Naive thymus-derived CD8-positive, alpha-beta T cell (primary cell): ENCODE measurements at regions not wholly inside any gene's neighbourhood (a gene's known extent, or its start where the extent isn't known, plus 50 kb on each side); places are given as distances from the start of the nearest gene placed in this dataset.
A peak's percentile ranks its signal among the peaks of the same experiment; 100 is the strongest.

ENCODE experiments used
- ATAC-seq, 2 donors: fragments of 150-1000 bp; cut with Tn5 transposase in 1 of 2; sonication (Bioruptor Pico), chemical (Tn5 transposase) in 1 of 2; 1 replicate in 1 of 2; 2 replicates in 1 of 2; pipeline ENCODE4 v1.10.0; 2021; ENCODE audit warnings: mild to moderate bottlenecking in 2 of 2, moderate library complexity in 2 of 2
- POLR2A ChIA-PET: fragments of 350-600 bp; sonication (Branson Sonifier 250); formaldehyde crosslinking; loops from one replicate; lab custom pipeline; 2021; ENCODE audit warnings: antibody characterized with exemption; lab: Charles Lee
- DNase-seq, 10 donors: peaks; one replicate each; pipeline versions ENCODE4 v3.0.0 to v3.0.0-alpha.2; 2020 to 2022
- H3K27ac Mint-ChIP-seq, 10 donors: one replicate each; pipeline ENCODE4 v1.8.0; 2020 to 2022; ENCODE audit warnings: mild to moderate bottlenecking in 10 of 10, mixed read lengths in 10 of 10, moderate library complexity in 4 of 10, inconsistent platforms in 1 of 10
- H3K27me3 Mint-ChIP-seq, 5 donors: one replicate each; pipeline ENCODE4 v1.8.0; 2021 to 2022; ENCODE audit warnings: mixed read lengths in 5 of 5
- H3K36me3 Mint-ChIP-seq, 3 donors: one replicate each; pipeline ENCODE4 v1.8.0; 2020 to 2022; ENCODE audit warnings: mixed read lengths in 3 of 3, mild to moderate bottlenecking in 2 of 3, inconsistent platforms in 1 of 3
- H3K4me1 Mint-ChIP-seq, 4 donors: one replicate each; pipeline ENCODE4 v1.8.0; 2021 to 2022; ENCODE audit warnings: mixed read lengths in 4 of 4
- H3K4me3 Mint-ChIP-seq, 10 donors: one replicate each; pipeline ENCODE4 v1.8.0; 2020 to 2022; ENCODE audit warnings: mild to moderate bottlenecking in 10 of 10, mixed read lengths in 10 of 10, moderate library complexity in 6 of 10, inconsistent platforms in 1 of 10
- H3K9me3 Mint-ChIP-seq, 9 donors: one replicate each; pipeline ENCODE4 v1.8.0; 2020 to 2022; ENCODE audit warnings: mixed read lengths in 9 of 9, mild to moderate bottlenecking in 3 of 9, inconsistent platforms in 1 of 9, moderate library complexity in 1 of 9

- Mint-ChIP-seq H3K4me3 (no peak overlapping the region), H3K4me1 (peaks cover 0 to 4% (median 0%) of the 10 kb centered on the region in 4 donors), H3K27me3 (peaks cover 2 to 34% (median 16%) of the 10 kb centered on the region in 5 donors), H3K9me3 (peaks cover 0 to 2% (median 0%) of the 10 kb centered on the region in 9 donors), H3K27ac (no peak overlapping the region), H3K36me3 (no peaks in the 10 kb centered on the region)
- ATAC-seq (no peak), DNase-seq (no peak)
- POLR2A ChIA-PET: no interaction called here
Measured at GRCh38 chr12:127273626-127274025, 993.3 kb upstream of the TMEM132C start.

- Mint-ChIP-seq H3K9me3 (peaks cover 0 to 2% (median 0%) of the 10 kb centered on the region in 9 donors), H3K27me3 (peaks cover 6 to 44% (median 20%) of the 10 kb centered on the region in 5 donors), H3K4me1 (peaks cover 0 to 4% (median 3%) of the 10 kb centered on the region in 4 donors), H3K27ac (no peak overlapping the region), H3K36me3 (no peaks in the 10 kb centered on the region), H3K4me3 (no peak overlapping the region)
- POLR2A ChIA-PET: no interaction called here
- ATAC-seq: no peak
- no peak for DNase-seq
Measured at GRCh38 chr12:127275416-127275815, 991.6 kb upstream of the TMEM132C start.

GRCh38 chr12:127277882-127278281 is 989.1 kb upstream of the TMEM132C start:
- Mint-ChIP-seq H3K27me3 (peaks cover 6 to 37% (median 21%) of the 10 kb centered on the region in 5 donors), H3K36me3 (no peaks in the 10 kb centered on the region), H3K4me3 (no peak overlapping the region), H3K9me3 (peaks cover 0 to 2% (median 0%) of the 10 kb centered on the region in 9 donors), H3K4me1 (peaks cover 0 to 9% (median 3%) of the 10 kb centered on the region in 4 donors), H3K27ac (peak overlapping the region in 1 of 10 donors; percentile 16)
- POLR2A ChIA-PET: no interaction called here
- no peak for ATAC-seq
- DNase-seq: no peak

GRCh38 chr12:127278351-127278750 is 988.6 kb upstream of the TMEM132C start:
- H3K9me3 Mint-ChIP-seq: peaks cover 0 to 2% (median 0%) of the 10 kb centered on the region in 9 donors
- no peaks in the 10 kb centered on the region for H3K36me3 Mint-ChIP-seq
- H3K4me3 Mint-ChIP-seq: no peak overlapping the region
- POLR2A ChIA-PET: no interaction called here
- ATAC-seq (no peak), DNase-seq (no peak)
- H3K4me1 Mint-ChIP-seq: peaks cover 0 to 9% (median 3%) of the 10 kb centered on the region in 4 donors
- H3K27me3 Mint-ChIP-seq: peaks cover 6 to 33% (median 21%) of the 10 kb centered on the region in 5 donors
- H3K27ac Mint-ChIP-seq: no peak overlapping the region

GRCh38 chr12:127280393-127281275 is 986.3 kb upstream of the TMEM132C start:
- H3K4me1 Mint-ChIP-seq: peaks cover 0 to 9% (median 3%) of the 10 kb centered on the region in 4 donors
- ATAC-seq: peak; percentile 70 to 72
- peak overlapping the region in 1 of 10 donors; percentile 13 for H3K27ac Mint-ChIP-seq
- H3K4me3 Mint-ChIP-seq: no peak overlapping the region
- peaks cover 0 to 2% (median 0%) of the 10 kb centered on the region in 9 donors for H3K9me3 Mint-ChIP-seq
- POLR2A ChIA-PET: no interaction called here
- H3K36me3 Mint-ChIP-seq: no peaks in the 10 kb centered on the region
- H3K27me3 Mint-ChIP-seq: peaks cover 7 to 33% (median 21%) of the 10 kb centered on the region in 5 donors
- DNase-seq: peak in 8 of 10 donors; percentile 12 to 74 (median 37)

DNA sequence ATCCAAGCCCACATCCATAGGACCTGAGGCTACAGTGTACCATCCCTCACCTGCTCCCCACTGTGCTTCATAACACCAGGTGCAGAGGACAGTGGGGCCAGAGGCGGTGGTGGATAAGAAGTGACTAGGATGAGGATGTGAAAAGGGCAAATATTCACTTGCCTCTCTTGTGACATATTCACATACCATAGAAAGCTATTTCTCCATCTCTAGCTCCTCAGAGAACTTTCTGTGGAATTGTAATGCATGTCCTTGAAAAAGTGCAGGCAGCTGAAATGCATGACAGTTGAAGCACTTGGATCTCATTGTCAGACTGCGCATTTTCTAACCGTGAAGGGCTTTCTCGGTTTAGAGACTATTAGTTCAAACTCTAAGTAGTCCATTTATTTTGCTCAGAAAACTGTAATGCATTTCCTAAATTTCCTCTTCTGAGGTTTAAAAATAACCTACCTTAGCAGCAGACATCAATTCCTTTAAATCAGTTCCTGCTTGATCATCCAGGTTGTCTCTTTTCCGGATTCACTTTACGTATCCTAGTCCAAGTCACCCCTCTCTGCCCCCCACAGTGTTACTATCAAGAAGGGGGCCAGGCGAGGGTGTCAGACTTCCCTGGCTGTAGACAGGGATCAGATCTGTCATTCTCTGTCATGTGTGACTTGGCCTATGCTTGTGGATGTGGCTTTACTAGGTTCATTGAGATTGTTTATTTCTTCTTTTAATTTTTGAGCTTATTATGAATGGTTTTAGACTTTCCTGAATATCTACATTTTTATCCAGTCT is 984.0 kb upstream of the TMEM132C start:
- no peak for ATAC-seq
- peaks cover 0 to 2% (median 0%) of the 10 kb centered on the region in 9 donors for H3K9me3 Mint-ChIP-seq
- H3K36me3 Mint-ChIP-seq: no peaks in the 10 kb centered on the region
- no peak overlapping the region for H3K4me3 Mint-ChIP-seq
- no peak overlapping the region for H3K27ac Mint-ChIP-seq
- peaks cover 0 to 9% (median 2%) of the 10 kb centered on the region in 4 donors for H3K4me1 Mint-ChIP-seq
- peaks cover 1 to 23% (median 12%) of the 10 kb centered on the region in 5 donors for H3K27me3 Mint-ChIP-seq
- POLR2A ChIA-PET: no interaction called here
- no peak for DNase-seq

GRCh38 chr12:127284021-127284420 is 982.9 kb upstream of the TMEM132C start:
- DNase-seq (no peak), ATAC-seq (no peak)
- peaks cover 1 to 13% (median 6%) of the 10 kb centered on the region in 5 donors for H3K27me3 Mint-ChIP-seq
- H3K4me3 Mint-ChIP-seq: no peak overlapping the region
- no peak overlapping the region for H3K27ac Mint-ChIP-seq
- POLR2A ChIA-PET: no interaction called here
- H3K9me3 Mint-ChIP-seq: peaks cover 0 to 2% (median 0%) of the 10 kb centered on the region in 9 donors
- H3K36me3 Mint-ChIP-seq: no peaks in the 10 kb centered on the region
- H3K4me1 Mint-ChIP-seq: peaks cover 0 to 9% (median 2%) of the 10 kb centered on the region in 4 donors

GRCh38 chr12:127284870-127285431 is 982.0 kb upstream of the TMEM132C start:
- Mint-ChIP-seq H3K27ac (no peak overlapping the region), H3K36me3 (no peaks in the 10 kb centered on the region), H3K4me1 (peaks cover 0 to 9% (median 2%) of the 10 kb centered on the region in 4 donors), H3K4me3 (no peak overlapping the region), H3K27me3 (peaks cover 0 to 10% (median 2%) of the 10 kb centered on the region in 5 donors), H3K9me3 (peaks cover 0 to 2% (median 0%) of the 10 kb centered on the region in 9 donors)
- POLR2A ChIA-PET: no interaction called here
- DNase-seq (no peak), ATAC-seq (no peak)

GRCh38 chr12:127286281-127286680 is 980.7 kb upstream of the TMEM132C start:
- ATAC-seq: no peak

DNA sequence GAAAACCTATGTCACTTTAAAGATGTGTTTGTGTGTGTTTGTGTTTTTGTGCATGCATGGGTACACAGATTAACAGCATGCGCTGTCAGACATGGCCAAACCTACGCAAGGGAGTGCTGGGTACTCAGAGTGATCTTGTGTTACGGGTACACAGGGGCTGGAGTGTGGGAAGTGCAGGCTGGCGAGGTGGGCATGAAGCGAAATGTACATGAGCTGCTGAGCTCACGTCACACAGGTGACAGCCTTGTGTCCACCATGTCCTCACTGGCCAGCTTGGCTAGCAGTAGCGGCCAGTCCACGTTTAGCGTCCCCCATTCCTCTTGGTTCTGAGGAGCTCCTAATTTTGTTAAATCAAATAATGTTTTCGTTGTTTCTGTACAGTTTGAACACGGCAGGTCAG is 979.7 kb upstream of the TMEM132C start:
- DNase-seq (no peak), ATAC-seq (no peak)
- POLR2A ChIA-PET: no interaction called here
- Mint-ChIP-seq H3K9me3 (no peaks in the 10 kb centered on the region), H3K27me3 (peaks cover 0 to 7% (median 0%) of the 10 kb centered on the region in 5 donors), H3K4me1 (no peaks in the 10 kb centered on the region), H3K4me3 (no peak overlapping the region), H3K36me3 (no peaks in the 10 kb centered on the region), H3K27ac (no peak overlapping the region)

More at GRCh38 chr12:127286281-127286680, 980.7 kb upstream of the TMEM132C start:
- no peak for DNase-seq
- no peaks in the 10 kb centered on the region for H3K9me3 Mint-ChIP-seq
- H3K4me3 Mint-ChIP-seq: no peak overlapping the region
- no peaks in the 10 kb centered on the region for H3K36me3 Mint-ChIP-seq
- H3K4me1 Mint-ChIP-seq: no peaks in the 10 kb centered on the region
- H3K27ac Mint-ChIP-seq: peak overlapping the region in 1 of 10 donors; percentile 34
- H3K27me3 Mint-ChIP-seq: peaks cover 0 to 7% (median 0%) of the 10 kb centered on the region in 5 donors
- POLR2A ChIA-PET: no interaction called here

GRCh38 chr12:127290251-127290650 is 976.7 kb upstream of the TMEM132C start:
- Mint-ChIP-seq H3K27ac (no peak overlapping the region), H3K4me3 (no peak overlapping the region), H3K27me3 (peaks cover 0 to 12% (median 0%) of the 10 kb centered on the region in 5 donors), H3K9me3 (no peaks in the 10 kb centered on the region), H3K4me1 (no peaks in the 10 kb centered on the region), H3K36me3 (no peaks in the 10 kb centered on the region)
- POLR2A ChIA-PET: no interaction called here
- ATAC-seq (no peak), DNase-seq (no peak)

DNA sequence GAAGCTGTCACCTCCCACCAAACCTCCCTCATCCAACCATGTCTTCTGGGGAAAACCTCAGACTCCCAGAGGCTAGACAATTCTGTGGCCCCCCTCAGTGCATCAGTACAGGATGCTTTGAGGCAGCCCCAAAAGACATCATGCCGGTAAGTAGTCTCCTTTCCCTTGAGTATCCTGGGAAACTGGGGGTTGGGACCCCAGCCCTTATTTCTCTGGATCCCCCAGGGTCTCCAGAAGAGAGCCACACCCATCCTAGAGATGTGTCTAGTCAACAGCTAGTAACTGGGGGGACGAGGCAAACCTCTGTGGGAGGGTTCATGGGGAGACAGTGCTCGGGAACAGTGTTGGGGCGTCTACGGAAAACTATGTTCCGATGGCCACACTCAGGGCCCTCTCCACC is 974.2 kb upstream of the TMEM132C start:
- Mint-ChIP-seq H3K4me1 (no peaks in the 10 kb centered on the region), H3K36me3 (no peaks in the 10 kb centered on the region), H3K4me3 (no peak overlapping the region), H3K27me3 (peaks cover 0 to 19% (median 0%) of the 10 kb centered on the region in 5 donors), H3K9me3 (no peaks in the 10 kb centered on the region), H3K27ac (no peak overlapping the region)
- POLR2A ChIA-PET: no interaction called here
- ATAC-seq: no peak
- DNase-seq: no peak
